ENCODE measurements at regions not wholly inside any gene's neighbourhood (a gene's known extent, or its start where the extent isn't known, plus 50 kb on each side); places are given as distances from the start of the nearest gene placed in this dataset.
"Not testable (repeated sequence)": the region's sequence is repeated elsewhere in the genome, so short reads cannot be mapped to it uniquely, and the experiment has no call there.

GRCh38 chr1:221254813-221255212 is 375.6 kb downstream of the HLX start:
- no peak overlapping the region for H3K4me3 Mint-ChIP-seq (ENCODE audit: unreplicated experiment)
- no peak overlapping the region for H3K9ac ChIP-seq (ENCODE audit: low read length)
- no peak overlapping the region for H3K4me2 ChIP-seq (ENCODE audit: low read length)
- DNase-seq (ENCODE audit: low read depth) (no peak), FAIRE-seq (no peak)
- TF ChIP-seq, protein P1, sequence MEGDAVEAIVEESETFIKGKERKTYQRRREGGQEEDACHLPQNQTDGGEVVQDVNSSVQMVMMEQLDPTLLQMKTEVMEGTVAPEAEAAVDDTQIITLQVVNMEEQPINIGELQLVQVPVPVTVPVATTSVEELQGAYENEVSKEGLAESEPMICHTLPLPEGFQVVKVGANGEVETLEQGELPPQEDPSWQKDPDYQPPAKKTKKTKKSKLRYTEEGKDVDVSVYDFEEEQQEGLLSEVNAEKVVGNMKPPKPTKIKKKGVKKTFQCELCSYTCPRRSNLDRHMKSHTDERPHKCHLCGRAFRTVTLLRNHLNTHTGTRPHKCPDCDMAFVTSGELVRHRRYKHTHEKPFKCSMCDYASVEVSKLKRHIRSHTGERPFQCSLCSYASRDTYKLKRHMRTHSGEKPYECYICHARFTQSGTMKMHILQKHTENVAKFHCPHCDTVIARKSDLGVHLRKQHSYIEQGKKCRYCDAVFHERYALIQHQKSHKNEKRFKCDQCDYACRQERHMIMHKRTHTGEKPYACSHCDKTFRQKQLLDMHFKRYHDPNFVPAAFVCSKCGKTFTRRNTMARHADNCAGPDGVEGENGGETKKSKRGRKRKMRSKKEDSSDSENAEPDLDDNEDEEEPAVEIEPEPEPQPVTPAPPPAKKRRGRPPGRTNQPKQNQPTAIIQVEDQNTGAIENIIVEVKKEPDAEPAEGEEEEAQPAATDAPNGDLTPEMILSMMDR (IDR thresholded peaks at IDR 0.05; ENCODE audit: insufficient read depth, low read depth, low read length) = no peak
- TF ChIP-seq EZH2 (IDR thresholded peaks at IDR 0.05; ENCODE audit: insufficient read depth, low read length) = no peak
- H3K27me3 ChIP-seq (ENCODE audit: insufficient read depth, low read length) = no peaks in the 10 kb centered on the region
- H3K27ac Mint-ChIP-seq (ENCODE audit: unreplicated experiment) = no peak overlapping the region
- no peak overlapping the region for H2AFZ ChIP-seq (ENCODE audit: low read depth, low read length)
- H3K36me3 ChIP-seq (ENCODE audit: insufficient read depth, low read length) = no peaks in the 10 kb centered on the region
- H3K4me1 Mint-ChIP-seq (ENCODE audit: low read depth, unreplicated experiment) = no peaks in the 10 kb centered on the region
- no peak overlapping the region for H3K27ac ChIP-seq (ENCODE audit: low read depth, low read length)
- H3K4me3 ChIP-seq (ENCODE audit: insufficient read depth, low read depth, low read length) = no peak overlapping the region
- no peaks in the 10 kb centered on the region for H3K36me3 Mint-ChIP-seq (ENCODE audit: low read depth, unreplicated experiment)
- H3K9me3 Mint-ChIP-seq (ENCODE audit: unreplicated experiment) = peaks cover 10% of the 10 kb centered on the region
- H3K4me1 ChIP-seq (ENCODE audit: insufficient read depth, low read length) = no peaks in the 10 kb centered on the region
- H4K20me1 ChIP-seq (ENCODE audit: insufficient read depth, low read length) = no peaks in the 10 kb centered on the region
- H3K9me3 ChIP-seq (ENCODE audit: insufficient read depth, low read depth, low read length) = no peaks in the 10 kb centered on the region
- H3K79me2 ChIP-seq (ENCODE audit: insufficient read depth, low read length) = no peaks in the 10 kb centered on the region
- peaks cover 3% of the 10 kb centered on the region for H3K27me3 Mint-ChIP-seq (ENCODE audit: low read depth, unreplicated experiment)

- Mint-ChIP-seq H3K4me1 (ENCODE audit: low read depth, unreplicated experiment) (no peaks in the 10 kb centered on the region), H3K4me3 (ENCODE audit: unreplicated experiment) (no peak overlapping the region), H3K27me3 (ENCODE audit: low read depth, unreplicated experiment) (peaks cover 7% of the 10 kb centered on the region), H3K36me3 (ENCODE audit: low read depth, unreplicated experiment) (no peaks in the 10 kb centered on the region), H3K9me3 (ENCODE audit: unreplicated experiment) (peaks cover 10% of the 10 kb centered on the region), H3K27ac (ENCODE audit: unreplicated experiment) (no peak overlapping the region)
- no peaks in the 10 kb centered on the region for H3K4me1 ChIP-seq (ENCODE audit: insufficient read depth, low read length)
- no peaks in the 10 kb centered on the region for H3K9me3 ChIP-seq (ENCODE audit: insufficient read depth, low read depth, low read length)
- H4K20me1 ChIP-seq (ENCODE audit: insufficient read depth, low read length) = no peaks in the 10 kb centered on the region
- TF ChIP-seq, protein P1 (IDR thresholded peaks at IDR 0.05; ENCODE audit: insufficient read depth, low read depth, low read length) = no peak
- TF ChIP-seq EZH2 (IDR thresholded peaks at IDR 0.05; ENCODE audit: insufficient read depth, low read length) = no peak
- no peaks in the 10 kb centered on the region for H3K79me2 ChIP-seq (ENCODE audit: insufficient read depth, low read length)
- H3K4me2 ChIP-seq (ENCODE audit: low read length) = no peak overlapping the region
- H2AFZ ChIP-seq (ENCODE audit: low read depth, low read length) = no peak overlapping the region
- no peak for DNase-seq (ENCODE audit: low read depth)
- FAIRE-seq = no peak
- H3K4me3 ChIP-seq (ENCODE audit: insufficient read depth, low read depth, low read length) = no peak overlapping the region
- H3K9ac ChIP-seq (ENCODE audit: low read length) = no peak overlapping the region
- no peaks in the 10 kb centered on the region for H3K36me3 ChIP-seq (ENCODE audit: insufficient read depth, low read length)
- no peak overlapping the region for H3K27ac ChIP-seq (ENCODE audit: low read depth, low read length)
- no peaks in the 10 kb centered on the region for H3K27me3 ChIP-seq (ENCODE audit: insufficient read depth, low read length)
Measured at GRCh38 chr1:221256773-221257172, 377.5 kb downstream of the HLX start.

GRCh38 chr1:221257548-221257947 is 378.3 kb downstream of the HLX start:
- not testable (repeated sequence) for H3K27ac ChIP-seq (ENCODE audit: low read depth, low read length); H3K36me3 ChIP-seq (ENCODE audit: insufficient read depth, low read length); H3K4me3 Mint-ChIP-seq (ENCODE audit: unreplicated experiment); H3K4me1 ChIP-seq (ENCODE audit: insufficient read depth, low read length); H3K27me3 Mint-ChIP-seq (ENCODE audit: low read depth, unreplicated experiment); H3K27me3 ChIP-seq (ENCODE audit: insufficient read depth, low read length); H3K79me2 ChIP-seq (ENCODE audit: insufficient read depth, low read length); H2AFZ ChIP-seq (ENCODE audit: low read depth, low read length); FAIRE-seq; H3K36me3 Mint-ChIP-seq (ENCODE audit: low read depth, unreplicated experiment); H4K20me1 ChIP-seq (ENCODE audit: insufficient read depth, low read length); H3K4me2 ChIP-seq (ENCODE audit: low read length); H3K4me1 Mint-ChIP-seq (ENCODE audit: low read depth, unreplicated experiment); DNase-seq (ENCODE audit: low read depth); H3K27ac Mint-ChIP-seq (ENCODE audit: unreplicated experiment); H3K9me3 ChIP-seq (ENCODE audit: insufficient read depth, low read depth, low read length); H3K4me3 ChIP-seq (ENCODE audit: insufficient read depth, low read depth, low read length); H3K9ac ChIP-seq (ENCODE audit: low read length)
- H3K9me3 Mint-ChIP-seq (ENCODE audit: unreplicated experiment) = peaks cover 13% of the 10 kb centered on the region

DNA sequence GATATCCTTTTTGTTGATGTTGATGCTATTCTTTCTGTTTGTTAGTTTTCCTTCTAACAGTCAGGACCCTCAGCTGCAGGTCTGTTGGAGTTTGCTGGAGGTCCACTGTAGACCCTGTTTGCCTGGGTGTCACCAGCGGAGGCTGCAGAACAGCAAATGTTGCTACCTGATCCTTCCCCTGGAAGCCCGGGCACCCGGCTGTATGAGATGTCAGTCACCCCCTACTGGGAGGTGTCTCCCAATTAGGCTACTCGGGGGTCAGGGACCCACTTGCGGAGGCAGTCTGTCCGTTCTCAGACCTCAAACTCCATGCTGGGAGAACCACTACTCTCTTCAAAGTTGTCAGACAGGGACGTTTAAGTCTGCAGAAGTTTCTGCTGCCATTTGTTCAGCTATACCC is 383.4 kb downstream of the HLX start:
- H3K27me3 ChIP-seq (ENCODE audit: insufficient read depth, low read length); H3K4me2 ChIP-seq (ENCODE audit: low read length); H3K4me1 ChIP-seq (ENCODE audit: insufficient read depth, low read length); H3K9ac ChIP-seq (ENCODE audit: low read length); H3K36me3 Mint-ChIP-seq (ENCODE audit: low read depth, unreplicated experiment); H3K27me3 Mint-ChIP-seq (ENCODE audit: low read depth, unreplicated experiment); H3K4me3 Mint-ChIP-seq (ENCODE audit: unreplicated experiment); H3K36me3 ChIP-seq (ENCODE audit: insufficient read depth, low read length); H3K9me3 Mint-ChIP-seq (ENCODE audit: unreplicated experiment); H3K27ac Mint-ChIP-seq (ENCODE audit: unreplicated experiment); H3K27ac ChIP-seq (ENCODE audit: low read depth, low read length); H3K4me1 Mint-ChIP-seq (ENCODE audit: low read depth, unreplicated experiment); H2AFZ ChIP-seq (ENCODE audit: low read depth, low read length); H3K9me3 ChIP-seq (ENCODE audit: insufficient read depth, low read depth, low read length); FAIRE-seq; H3K79me2 ChIP-seq (ENCODE audit: insufficient read depth, low read length); DNase-seq (ENCODE audit: low read depth); H4K20me1 ChIP-seq (ENCODE audit: insufficient read depth, low read length); H3K4me3 ChIP-seq (ENCODE audit: insufficient read depth, low read depth, low read length): not testable (repeated sequence)

Measured in astrocyte (in vitro differentiated cells and primary cell).